HG03135 (cell line): ENCODE measurements at regions not wholly inside any gene's neighbourhood (a gene's known extent, or its start where the extent isn't known, plus 50 kb on each side); places are given as distances from the start of the nearest gene placed in this dataset.

ENCODE experiments used
- ATAC-seq: cut with Tn5 transposase; IDR thresholded peaks from one replicate; pipeline ENCODE4 v1.9.1; 2021; ENCODE audit warnings: mild to moderate bottlenecking, moderate library complexity; ENCODE audit not compliant: unreplicated experiment

DNA sequence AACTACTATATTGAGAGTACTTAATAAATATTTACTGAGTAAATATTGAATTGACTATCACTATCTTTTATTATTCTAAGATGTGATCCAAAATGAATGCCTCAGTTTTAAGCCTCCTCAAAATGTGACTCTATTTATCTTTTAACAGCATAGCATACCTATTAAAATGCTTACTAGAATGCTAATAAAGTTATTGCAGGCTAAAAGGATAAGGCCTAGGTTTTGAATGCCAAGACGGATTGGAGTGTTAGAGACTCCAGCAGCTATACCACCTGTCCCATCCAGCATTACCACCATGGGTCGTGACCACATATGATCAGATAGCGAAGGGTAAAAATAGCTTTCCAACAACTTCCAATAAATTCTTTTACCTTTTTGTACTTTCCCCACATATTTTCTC, 64.7 kb upstream of the MYRIP start:
- no peak for ATAC-seq

DNA sequence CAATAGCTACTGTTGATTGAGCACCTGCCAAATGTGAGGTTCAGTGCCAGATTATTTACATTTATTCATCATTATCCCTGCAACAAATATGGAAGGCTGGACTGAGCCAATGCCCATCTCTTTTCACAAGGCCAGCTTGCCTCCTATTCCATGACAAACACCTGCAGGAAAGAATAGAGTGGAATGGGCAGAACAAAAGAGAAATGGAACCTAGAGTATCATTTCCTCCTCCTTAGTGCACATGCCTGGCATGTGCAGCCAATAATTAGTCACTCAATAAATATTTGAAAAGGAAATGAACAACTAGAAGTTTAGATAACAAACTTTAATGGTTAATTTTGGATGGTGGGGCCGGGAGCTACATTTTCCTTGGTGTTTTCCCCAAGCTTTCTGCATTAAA, 61.4 kb upstream of the MYRIP start:
- no peak for ATAC-seq

DNA sequence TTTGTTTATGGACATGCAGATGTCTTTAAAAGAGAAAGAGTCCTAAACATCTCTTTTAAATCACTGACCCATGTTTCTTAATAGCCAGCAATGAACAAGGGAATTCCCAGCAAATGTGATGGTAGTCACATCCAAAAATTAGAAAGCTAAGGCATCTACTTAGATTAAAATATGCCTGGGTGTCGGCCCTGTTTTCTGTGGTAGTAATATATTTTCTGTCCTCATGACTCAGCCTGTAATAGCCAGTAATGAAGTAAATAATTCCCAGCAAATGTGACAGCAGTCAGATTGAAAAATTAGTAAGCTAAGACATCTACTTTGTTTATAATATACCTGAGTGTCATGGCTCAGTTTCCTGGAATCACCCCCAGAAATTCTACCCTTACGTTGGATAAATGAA, 60.6 kb upstream of the MYRIP start:
- no peak for ATAC-seq

DNA sequence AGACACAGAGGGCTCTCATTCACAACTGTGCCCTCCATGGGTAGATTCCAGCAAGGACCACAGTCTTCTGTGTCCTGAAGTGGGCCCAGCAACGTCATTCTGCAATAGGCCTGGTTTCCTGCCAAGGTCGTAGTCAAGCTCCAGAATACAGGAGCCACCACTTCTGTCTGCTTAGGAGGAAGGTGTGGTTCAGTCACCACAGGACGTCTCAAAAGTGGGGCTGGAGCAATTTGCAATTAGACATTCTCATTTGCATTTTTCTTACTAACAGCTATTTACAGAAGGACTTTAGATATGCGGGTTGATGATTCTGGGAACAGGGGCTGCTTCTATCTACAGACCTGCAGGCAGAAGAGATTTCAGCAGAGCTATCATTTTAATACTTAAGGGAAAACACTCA, 58.7 kb upstream of the MYRIP start:
- no peak for ATAC-seq

DNA sequence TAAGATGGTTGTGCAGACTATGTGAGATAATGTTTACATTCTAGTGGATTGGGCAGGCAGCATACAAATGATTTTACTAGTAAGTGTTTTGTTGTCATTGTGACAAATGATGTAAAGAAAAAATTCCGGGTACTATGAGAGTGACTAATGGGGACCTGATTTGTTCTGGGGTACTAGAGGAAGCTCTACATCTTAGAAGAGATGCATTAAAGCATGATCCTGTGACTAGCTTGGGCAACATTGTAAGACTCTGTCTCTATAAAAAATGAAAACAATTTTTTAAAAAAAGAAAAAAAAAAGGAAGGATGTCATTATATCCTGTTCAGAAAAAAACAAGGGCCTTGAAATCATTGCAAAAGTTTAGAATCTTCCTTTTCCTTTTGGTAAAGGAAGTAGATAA, 58.1 kb upstream of the MYRIP start:
- ATAC-seq, result no peak

DNA sequence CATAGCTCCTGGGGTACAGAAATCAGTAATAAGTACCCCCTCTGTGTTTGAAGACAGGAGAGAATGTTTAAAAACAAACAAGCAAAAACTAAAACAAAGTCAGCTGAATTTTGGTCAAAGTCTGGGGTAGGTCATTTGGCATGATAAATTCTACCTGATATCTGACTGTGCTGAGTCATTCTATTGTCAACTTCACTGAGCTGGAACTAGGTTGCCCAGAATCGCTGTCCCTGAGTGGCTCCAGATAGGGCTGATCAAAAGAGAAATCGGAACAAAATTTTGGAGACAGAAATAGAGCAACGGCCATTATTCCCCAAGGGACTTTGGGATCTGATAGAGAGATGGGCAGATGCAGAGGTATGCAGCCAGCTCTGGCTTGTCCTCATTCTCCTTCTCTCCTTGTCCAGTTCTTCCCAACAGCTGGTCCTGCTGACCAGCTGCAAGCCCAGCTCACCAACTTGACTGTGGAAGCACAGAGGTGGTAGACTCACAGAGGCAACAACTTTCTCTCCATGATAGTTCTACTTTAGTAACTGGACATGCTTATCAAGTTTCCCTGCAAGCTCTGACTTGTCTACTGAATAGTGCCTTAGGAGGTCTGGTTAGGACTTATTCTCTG, 57.3 kb upstream of the MYRIP start:
- ATAC-seq, result no peak

DNA sequence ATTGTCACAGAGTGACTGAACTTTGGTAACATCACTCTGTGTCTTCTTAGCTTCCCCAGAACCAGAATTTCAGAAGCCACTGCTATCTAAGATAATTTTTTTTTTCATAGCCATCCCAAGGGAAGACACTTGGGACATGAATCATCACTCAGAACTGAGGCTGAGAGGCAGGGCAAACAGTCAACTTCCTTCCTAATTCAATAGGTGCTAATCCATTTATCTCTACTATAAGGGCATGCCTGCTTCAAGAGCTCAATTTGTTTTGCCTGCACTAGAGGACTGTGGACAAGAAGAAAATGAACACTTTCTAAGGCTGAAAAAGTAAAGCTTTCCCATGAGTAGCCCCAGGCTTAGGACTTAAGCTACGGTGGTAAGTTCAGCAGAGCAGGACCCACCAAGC, 56.7 kb upstream of the MYRIP start:
- no peak for ATAC-seq

DNA sequence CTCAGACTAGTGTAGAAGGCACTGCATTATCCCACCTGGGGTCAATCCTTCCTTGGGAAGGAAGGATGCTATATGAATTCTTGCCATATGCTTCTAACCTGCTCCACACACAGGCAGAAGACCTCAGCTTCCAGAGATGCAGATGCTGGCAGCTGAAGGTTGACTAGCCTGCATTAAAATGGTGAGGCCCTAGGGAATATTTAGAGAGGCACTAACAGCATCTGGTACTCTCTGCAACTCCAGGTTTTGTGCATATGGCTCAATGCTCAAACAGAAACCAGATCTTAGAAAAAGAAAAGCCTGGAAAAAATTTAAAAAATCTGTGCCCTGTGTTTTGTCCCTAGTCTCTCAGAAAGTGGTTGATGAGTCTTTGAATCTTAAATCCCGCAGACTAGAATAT, 56.0 kb upstream of the MYRIP start:
- no peak for ATAC-seq

DNA sequence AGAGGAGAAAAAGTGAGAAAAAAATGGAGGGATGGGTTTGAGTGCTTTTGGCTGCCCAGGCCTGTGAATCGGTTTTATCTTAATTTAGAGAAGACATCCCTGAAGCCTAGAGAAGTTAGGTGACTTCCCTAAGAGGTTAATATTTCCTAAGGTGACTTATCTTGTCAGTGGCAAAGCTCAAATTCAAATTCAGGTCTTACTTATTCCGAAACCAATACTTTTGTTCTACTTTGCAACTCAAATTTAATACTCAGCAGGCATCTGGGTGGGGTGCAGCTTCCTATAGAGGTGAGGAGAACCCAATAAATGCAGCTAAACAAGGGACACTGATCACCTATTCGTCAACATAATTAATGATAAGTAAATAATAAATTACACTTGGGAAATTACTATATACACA, 54.9 kb upstream of the MYRIP start:
- peak; percentile 53 for ATAC-seq

DNA sequence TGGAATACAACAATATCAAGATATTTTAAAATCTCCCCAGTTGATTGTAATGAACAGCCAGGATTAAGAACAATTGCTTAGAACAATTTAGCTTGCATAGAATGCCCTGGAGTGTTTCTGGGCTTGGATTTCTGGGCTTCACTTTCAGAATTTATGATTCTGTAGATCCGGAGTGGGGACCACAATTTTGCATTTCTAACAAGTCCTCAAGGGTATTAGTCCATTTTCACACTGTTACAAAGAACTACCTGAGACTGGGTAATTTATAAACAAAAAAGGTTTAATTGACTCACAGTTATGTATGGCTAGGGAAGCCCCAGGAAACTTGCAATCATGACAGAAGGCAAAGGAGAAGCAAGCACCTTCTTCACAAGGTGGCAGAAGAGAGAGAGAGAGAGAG, 54.3 kb upstream of the MYRIP start:
- ATAC-seq, result no peak

DNA sequence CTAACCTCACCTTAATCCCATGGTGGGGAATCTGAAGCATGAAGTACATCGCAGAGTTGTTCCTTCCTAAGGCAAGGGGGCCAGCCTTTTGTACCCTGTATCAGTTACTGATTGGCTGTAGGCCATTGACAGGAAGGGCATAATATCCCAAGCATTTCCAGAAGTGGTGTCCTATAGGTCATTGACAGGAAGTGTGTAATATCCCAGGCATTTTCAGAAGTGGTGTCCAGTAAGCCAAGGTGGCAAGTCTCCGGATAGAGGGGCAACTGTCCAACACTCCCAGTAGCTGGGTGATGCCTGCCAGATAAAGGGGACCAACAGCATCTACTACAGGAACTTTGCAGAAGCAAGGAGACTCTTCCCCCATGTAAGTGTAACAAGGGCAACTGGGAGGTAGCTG, 52.1 kb upstream of the MYRIP start:
- ATAC-seq, result no peak
